H9 (cell line): ENCODE measurements at regions not wholly inside any gene's neighbourhood (a gene's known extent, or its start where the extent isn't known, plus 50 kb on each side); places are given as distances from the start of the nearest gene placed in this dataset.

Experiments used
- DNase-seq: peaks from one replicate; pipeline ENCODE4 v3.0.0-alpha.2; 2017
- H2AFZ ChIP-seq: one replicate; pipeline ENCODE4 v1.6.1; 2013; ENCODE audit warnings: mild to moderate bottlenecking, low read length, control low read depth, moderate library complexity
- H2AK5ac ChIP-seq: 2 replicates; pipeline ENCODE4 v1.6.1; 2013; ENCODE audit warnings: low read length, control low read depth, mixed read lengths; ENCODE audit not compliant: insufficient read length
- H2BK120ac ChIP-seq: one replicate; pipeline ENCODE4 v1.6.1; 2013; ENCODE audit warnings: low read depth, mild to moderate bottlenecking, low read length, control low read depth, inconsistent platforms; ENCODE audit not compliant: poor library complexity, severe bottlenecking
- H2BK12ac ChIP-seq: 2 replicates; pipeline ENCODE4 v1.6.1; 2013; ENCODE audit warnings: low read length, control low read depth, mixed read lengths, low read depth; ENCODE audit not compliant: insufficient read length
- H2BK15ac ChIP-seq: 2 replicates; pipeline ENCODE4 v1.6.1; 2013; ENCODE audit warnings: low read depth, low read length, control low read depth
- H2BK20ac ChIP-seq: one replicate; pipeline ENCODE4 v1.6.1; 2013; ENCODE audit warnings: low read depth, mild to moderate bottlenecking, low read length, control low read depth, inconsistent platforms; ENCODE audit not compliant: poor library complexity, severe bottlenecking
- H2BK5ac ChIP-seq: 2 replicates; pipeline ENCODE4 v1.6.1; 2013; ENCODE audit warnings: low read length, control low read depth, mixed read lengths; ENCODE audit not compliant: insufficient read length
- H3K14ac ChIP-seq: 2 replicates; pipeline ENCODE4 v1.6.1; 2013; ENCODE audit warnings: low read length, control low read depth; ENCODE audit not compliant: insufficient read depth
- H3K18ac ChIP-seq: 2 replicates; pipeline ENCODE4 v1.6.1; 2013; ENCODE audit warnings: low read depth, mild to moderate bottlenecking, mixed read lengths, low read length, control low read depth; ENCODE audit not compliant: insufficient read length
- H3K23ac ChIP-seq: 2 replicates; pipeline ENCODE4 v1.6.1; 2013; ENCODE audit warnings: low read length, control low read depth, mixed read lengths, low read depth; ENCODE audit not compliant: insufficient read length
- H3K23me2 ChIP-seq: 2 replicates; pipeline ENCODE4 v1.6.1; 2013; ENCODE audit warnings: low read depth, mild to moderate bottlenecking, mixed read lengths, low read length, control low read depth; ENCODE audit not compliant: insufficient read length, poor library complexity, severe bottlenecking
- H3K27ac ChIP-seq: 2 replicates; pipeline ENCODE4 v1.5.1; 2013; ENCODE audit warnings: low read length, control low read depth, mixed read lengths, low read depth; ENCODE audit not compliant: insufficient read length
- H3K27me3 ChIP-seq: 2 replicates; pipeline ENCODE4 v1.6.1; 2013; ENCODE audit warnings: low read length, control low read depth, inconsistent platforms; ENCODE audit not compliant: insufficient read depth
- H3K4ac ChIP-seq: 2 replicates; pipeline ENCODE4 v1.6.1; 2013; ENCODE audit warnings: low read depth, mild to moderate bottlenecking, control low read depth, inconsistent platforms, low read length, moderate library complexity
- H3K4me1 ChIP-seq: 2 replicates; pipeline ENCODE4 v1.6.1; 2013; ENCODE audit warnings: low read length, control low read depth, inconsistent platforms; ENCODE audit not compliant: insufficient read depth
- H3K4me2 ChIP-seq: 2 replicates; pipeline ENCODE4 v1.6.1; 2013; ENCODE audit warnings: low read length, control low read depth, mixed read lengths; ENCODE audit not compliant: insufficient read length, insufficient read depth
- H3K56ac ChIP-seq: 2 replicates; pipeline ENCODE4 v1.6.1; 2013; ENCODE audit warnings: low read depth, mild to moderate bottlenecking, mixed read lengths, low read length, control low read depth; ENCODE audit not compliant: insufficient read length
- H3K79me1 ChIP-seq: 2 replicates; pipeline ENCODE4 v1.6.1; 2013; ENCODE audit warnings: low read depth, mild to moderate bottlenecking, moderate library complexity, low read length, control low read depth, inconsistent platforms; ENCODE audit not compliant: insufficient read depth, poor library complexity, severe bottlenecking
- H3K79me2 ChIP-seq: 2 replicates; pipeline ENCODE4 v1.6.1; 2013; ENCODE audit warnings: low read length, control low read depth, inconsistent platforms; ENCODE audit not compliant: insufficient read depth
- H3K9ac ChIP-seq: 2 replicates; pipeline ENCODE4 v1.6.1; 2013; ENCODE audit warnings: low read length, control low read depth, mixed read lengths; ENCODE audit not compliant: insufficient read length; ENCODE audit errors: extremely low read depth
- H3K9me3 ChIP-seq: one replicate; pipeline ENCODE4 v1.6.1; 2013; ENCODE audit warnings: low read depth, low read length, inconsistent platforms; ENCODE audit not compliant: control insufficient read depth
- H3T11ph ChIP-seq: one replicate; pipeline ENCODE4 v1.6.1; 2013; ENCODE audit warnings: mild to moderate bottlenecking, low read length, control low read depth, inconsistent platforms
- H4K20me1 ChIP-seq: one replicate; pipeline ENCODE4 v1.6.1; 2013; ENCODE audit not compliant: control insufficient read depth, insufficient read length, insufficient read depth
- H4K5ac ChIP-seq: 2 replicates; pipeline ENCODE4 v1.6.1; 2013; ENCODE audit warnings: low read depth, mild to moderate bottlenecking, mixed read lengths, low read length, control low read depth; ENCODE audit not compliant: insufficient read length
- H4K8ac ChIP-seq: replicated peaks from 2 replicates; pipeline ENCODE4 v1.6.1; 2013; ENCODE audit warnings: low read length, control low read depth, mixed read lengths, low read depth; ENCODE audit not compliant: insufficient read length
- H4K91ac ChIP-seq: 2 replicates; pipeline ENCODE4 v1.6.1; 2013; ENCODE audit warnings: low read depth, mild to moderate bottlenecking, moderate library complexity, mixed read lengths, low read length, control low read depth; ENCODE audit not compliant: insufficient read length
- H3K27ac Mint-ChIP-seq, 3 experiments: 2 replicates in 2 of 3; 3 replicates in 1 of 3; pipeline ENCODE4 v1.8.0; 2020 to 2021; ENCODE audit warnings: mixed read lengths in 3 of 3, mild to moderate bottlenecking in 1 of 3, moderate library complexity in 1 of 3
- H3K27me3 Mint-ChIP-seq: 2 replicates; pipeline ENCODE4 v1.8.0; 2021; ENCODE audit warnings: low read depth, mild to moderate bottlenecking, moderate library complexity, mixed read lengths
- H3K36me3 Mint-ChIP-seq, 3 experiments: 2 replicates in 2 of 3; 3 replicates in 1 of 3; pipeline ENCODE4 v1.8.0; 2020 to 2021; ENCODE audit warnings: low read depth in 3 of 3, mixed read lengths in 3 of 3; ENCODE audit not compliant: insufficient read depth in 1 of 3
- H3K4me1 Mint-ChIP-seq, 2 experiments: 2 replicates each; pipeline ENCODE4 v1.8.0; 2020; ENCODE audit warnings: mixed read lengths in 2 of 2
- H3K4me3 Mint-ChIP-seq, 2 experiments: 2 replicates in 1 of 2; 3 replicates in 1 of 2; pipeline ENCODE4 v1.8.0; 2020 to 2021; ENCODE audit warnings: mild to moderate bottlenecking in 2 of 2, mixed read lengths in 2 of 2, moderate library complexity in 1 of 2
- H3K9me3 Mint-ChIP-seq, 2 experiments: 2 replicates in 1 of 2; 3 replicates in 1 of 2; pipeline ENCODE4 v1.8.0; 2020; ENCODE audit warnings: mild to moderate bottlenecking in 2 of 2, mixed read lengths in 2 of 2, moderate library complexity in 1 of 2
- WGBS: extraction: QIAGEN DNeasy Blood & Tissue Kit; methylation state at CpG from one replicate; pipeline ENCODE4 v1.1.7; 2013; ENCODE audit warnings: missing lambda C conversion rate, low lambda C conversion rate, mixed read lengths; ENCODE audit not compliant: insufficient read length; ENCODE audit errors: extremely low coverage; 5-methylcytosine and 5-hydroxymethylcytosine counted together
- TF ChIP-seq, protein P1 (sequence below): fragments of 200-600 bp; sonication (generic); conservative IDR thresholded peaks from 3 replicates; pipeline ENCODE4 v1.8.0; 2021; ENCODE audit warnings: antibody characterized with exemption, mild to moderate bottlenecking

DNA sequence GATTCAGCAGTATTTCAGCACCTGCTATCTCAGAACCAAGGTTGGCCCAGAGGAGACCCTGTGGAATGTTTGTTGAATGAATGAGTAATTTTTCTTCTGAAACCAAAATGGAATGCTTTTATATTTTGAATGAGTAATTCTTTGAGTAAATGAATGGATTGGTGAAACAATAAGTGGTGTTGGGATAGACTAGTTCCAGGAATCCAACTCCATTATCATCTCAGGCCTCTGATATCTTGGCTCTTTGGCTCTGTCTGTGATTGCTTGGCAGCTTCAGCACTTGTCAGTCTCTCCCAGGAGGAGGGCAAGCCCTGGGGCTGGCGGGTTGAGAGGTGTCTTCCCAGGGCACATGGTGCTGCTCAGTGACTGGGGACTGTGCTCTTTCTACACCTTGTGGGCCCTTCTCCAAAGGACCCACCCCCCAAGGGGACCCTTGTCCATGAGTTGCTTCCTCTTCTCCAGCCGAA is 284.4 kb upstream of the FOXF1 start:
- no peak overlapping the region for H4K91ac ChIP-seq
- no peaks in the 10 kb centered on the region for H3K79me2 ChIP-seq
- Mint-ChIP-seq H3K4me1 (peaks cover 0 to 18% of the 10 kb centered on the region in 2 experiments; a peak in 2 of 4 replicates), H3K27ac (peak overlapping the region in 1 of 3 experiments; percentile 81; a peak in 1 of 7 replicates), H3K9me3 (no peaks in the 10 kb centered on the region; a peak in 1 of 5 replicates), H3K36me3 (no peaks in the 10 kb centered on the region), H3K4me3 (no peak overlapping the region), H3K27me3 (peaks cover 28% of the 10 kb centered on the region)
- H3K9ac ChIP-seq = no peak overlapping the region
- H2BK20ac ChIP-seq = no peak overlapping the region
- no peaks in the 10 kb centered on the region for H3K27me3 ChIP-seq
- H2AK5ac ChIP-seq = no peak overlapping the region
- H3K56ac ChIP-seq = no peak overlapping the region
- H3K79me1 ChIP-seq = no peaks in the 10 kb centered on the region
- no CpG with 5 or more reads among the region's 2 CpGs for WGBS
- no peak overlapping the region for H3K14ac ChIP-seq
- no peak overlapping the region for H2BK15ac ChIP-seq
- no peak overlapping the region for H3T11ph ChIP-seq
- no peak overlapping the region for H2BK12ac ChIP-seq
- H2AFZ ChIP-seq = no peak overlapping the region
- H3K4ac ChIP-seq = no peak overlapping the region
- no peak overlapping the region for H3K23ac ChIP-seq
- no peaks in the 10 kb centered on the region for H4K20me1 ChIP-seq
- no peaks in the 10 kb centered on the region for H3K23me2 ChIP-seq
- H2BK120ac ChIP-seq = no peak overlapping the region
- no peaks in the 10 kb centered on the region for H3K4me1 ChIP-seq
- DNase-seq = no peak
- H4K8ac ChIP-seq = no peak overlapping the region
- H4K5ac ChIP-seq = no peak overlapping the region
- H3K18ac ChIP-seq = no peak overlapping the region
- TF ChIP-seq, protein P1, sequence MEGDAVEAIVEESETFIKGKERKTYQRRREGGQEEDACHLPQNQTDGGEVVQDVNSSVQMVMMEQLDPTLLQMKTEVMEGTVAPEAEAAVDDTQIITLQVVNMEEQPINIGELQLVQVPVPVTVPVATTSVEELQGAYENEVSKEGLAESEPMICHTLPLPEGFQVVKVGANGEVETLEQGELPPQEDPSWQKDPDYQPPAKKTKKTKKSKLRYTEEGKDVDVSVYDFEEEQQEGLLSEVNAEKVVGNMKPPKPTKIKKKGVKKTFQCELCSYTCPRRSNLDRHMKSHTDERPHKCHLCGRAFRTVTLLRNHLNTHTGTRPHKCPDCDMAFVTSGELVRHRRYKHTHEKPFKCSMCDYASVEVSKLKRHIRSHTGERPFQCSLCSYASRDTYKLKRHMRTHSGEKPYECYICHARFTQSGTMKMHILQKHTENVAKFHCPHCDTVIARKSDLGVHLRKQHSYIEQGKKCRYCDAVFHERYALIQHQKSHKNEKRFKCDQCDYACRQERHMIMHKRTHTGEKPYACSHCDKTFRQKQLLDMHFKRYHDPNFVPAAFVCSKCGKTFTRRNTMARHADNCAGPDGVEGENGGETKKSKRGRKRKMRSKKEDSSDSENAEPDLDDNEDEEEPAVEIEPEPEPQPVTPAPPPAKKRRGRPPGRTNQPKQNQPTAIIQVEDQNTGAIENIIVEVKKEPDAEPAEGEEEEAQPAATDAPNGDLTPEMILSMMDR = no peak
- H2BK5ac ChIP-seq = no peak overlapping the region
- H3K4me2 ChIP-seq = no peak overlapping the region
- no peak overlapping the region for H3K27ac ChIP-seq
- H3K9me3 ChIP-seq = no peaks in the 10 kb centered on the region
